SK-N-MC (cell line): ENCODE measurements at regions not wholly inside any gene's neighbourhood (a gene's known extent, or its start where the extent isn't known, plus 50 kb on each side); places are given as distances from the start of the nearest gene placed in this dataset.

Experiments
- DNase-seq: peaks from one replicate; pipeline ENCODE4 v3.0.0-alpha.2; 2011; ENCODE audit warnings: low read depth, low spot score
- H3K27ac ChIP-seq: fragments of 200-600 bp; sonication (generic); 2 replicates; pipeline ENCODE4 v1.5.1; 2016; ENCODE audit warnings: mixed run types
- H3K36me3 ChIP-seq: fragments of 200-600 bp; sonication (generic); 2 replicates; pipeline ENCODE4 v1.6.1; 2017; ENCODE audit warnings: antibody characterized with exemption, low read length, mixed read lengths; ENCODE audit not compliant: insufficient read depth
- H3K4me3 ChIP-seq: fragments of 200-600 bp; sonication (generic); 2 replicates; pipeline ENCODE4 v1.5.1; 2016
- H3K9ac ChIP-seq: fragments of 200-600 bp; sonication (generic); 2 replicates; pipeline ENCODE4 v1.8.0; 2017; ENCODE audit warnings: mixed run types, mixed read lengths; ENCODE audit not compliant: insufficient read length
- H3K9me3 ChIP-seq: fragments of 200-600 bp; sonication (generic); 2 replicates; pipeline ENCODE4 v1.6.1; 2017; ENCODE audit warnings: low read depth, mild to moderate bottlenecking, antibody characterized with exemption, low read length, moderate library complexity, mixed read lengths
- EZH2 ChIP-seq: fragments of 200-600 bp; sonication (generic); IDR thresholded peaks from one replicate; pipeline ENCODE4 v1.6.1; 2017; ENCODE audit warnings: antibody characterized with exemption
- FOXP2 ChIP-seq: optimal IDR thresholded peaks from 2 replicates; pipeline ENCODE3; 2011; ENCODE audit warnings: mild to moderate bottlenecking, moderate library complexity; ENCODE audit not compliant: insufficient read depth; ENCODE audit errors: extremely low read length, control extremely low read depth
- POLR2AphosphoS5 ChIP-seq: IDR thresholded peaks from 2 replicates; pipeline ENCODE4 v1.6.1; 2012; ENCODE audit warnings: mild to moderate bottlenecking, low read depth, low read length, borderline replicate concordance

DNA sequence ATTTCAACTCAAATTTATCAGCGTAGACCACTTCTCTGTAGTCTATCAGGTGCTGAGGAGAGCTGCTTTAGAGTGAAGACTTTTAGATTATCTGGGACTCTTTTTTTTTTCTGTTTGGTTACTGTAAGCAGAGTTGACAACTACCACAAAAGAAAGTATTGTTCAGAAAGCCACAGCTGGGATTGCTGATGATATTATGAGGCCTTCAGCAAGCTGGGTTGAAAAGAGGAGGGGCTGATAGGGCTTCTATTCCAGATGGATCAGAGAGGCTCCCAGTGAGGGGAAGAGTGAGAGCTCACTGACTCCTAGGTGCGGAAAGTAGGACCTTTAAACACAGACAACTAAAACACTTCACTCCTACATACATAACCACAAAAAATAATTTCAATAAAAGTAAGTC, 188.5 kb upstream of the FERD3L start:
- Histone ChIP-seq H3K4me3 (no peak overlapping the region), H3K9me3 (no peaks in the 10 kb centered on the region), H3K27ac (no peak overlapping the region), H3K36me3 (no peaks in the 10 kb centered on the region), H3K9ac (no peak overlapping the region)
- TF ChIP-seq EZH2 = no peak
- TF ChIP-seq FOXP2 = no peak
- TF ChIP-seq POLR2AphosphoS5 = no peak
- DNase-seq = no peak

DNA sequence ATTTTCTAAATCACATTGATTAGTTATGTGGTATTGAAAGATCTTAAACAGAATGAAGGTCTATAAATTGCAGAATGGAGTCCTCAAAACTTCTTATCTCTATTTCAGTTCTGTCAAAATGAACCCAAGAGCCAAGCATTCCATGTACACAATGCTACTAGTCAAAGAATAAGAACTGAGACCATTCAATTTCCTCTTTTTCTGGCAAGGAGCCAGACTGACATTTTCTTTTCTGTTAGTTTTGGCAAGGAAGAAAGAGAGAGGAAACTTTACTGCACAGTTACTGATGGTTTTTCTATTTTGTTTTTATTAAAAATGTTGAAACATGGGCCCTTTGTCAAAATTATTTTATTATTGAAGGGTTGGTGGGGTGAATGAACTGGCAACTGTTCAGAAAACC, 181.8 kb upstream of the FERD3L start:
- Histone ChIP-seq H3K4me3 (no peak overlapping the region), H3K9ac (no peak overlapping the region), H3K36me3 (no peaks in the 10 kb centered on the region), H3K27ac (no peak overlapping the region), H3K9me3 (no peaks in the 10 kb centered on the region)
- TF ChIP-seq POLR2AphosphoS5 (no peak), EZH2 (no peak), FOXP2 (no peak)
- DNase-seq = no peak

DNA sequence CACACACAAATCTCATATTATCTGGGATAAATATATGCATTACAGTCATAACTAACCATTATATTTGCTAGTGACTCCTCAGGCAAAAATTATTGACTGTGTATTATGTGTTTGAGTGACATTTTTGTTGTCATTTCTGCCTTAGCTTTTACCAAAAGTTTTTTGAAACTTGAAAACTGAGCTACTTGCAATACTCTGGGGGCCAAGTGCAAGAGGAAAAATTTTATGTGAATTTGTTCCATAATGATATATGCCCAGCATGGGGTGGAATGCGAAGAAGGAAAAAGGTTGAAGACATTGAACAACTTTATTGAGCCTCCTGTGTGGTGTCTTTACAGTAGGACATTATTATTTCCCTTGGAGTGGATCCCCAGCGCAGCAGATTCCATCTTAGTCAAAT, 176.8 kb upstream of the FERD3L start:
- DNase-seq = peak; percentile 57
- Histone ChIP-seq H3K36me3 (no peaks in the 10 kb centered on the region), H3K9me3 (no peaks in the 10 kb centered on the region), H3K4me3 (peak overlapping the region; percentile 46), H3K27ac (peak overlapping the region; percentile 73), H3K9ac (no peak overlapping the region)
- no peak for TF ChIP-seq POLR2AphosphoS5
- TF ChIP-seq FOXP2 = no peak
- TF ChIP-seq EZH2 = no peak

DNA sequence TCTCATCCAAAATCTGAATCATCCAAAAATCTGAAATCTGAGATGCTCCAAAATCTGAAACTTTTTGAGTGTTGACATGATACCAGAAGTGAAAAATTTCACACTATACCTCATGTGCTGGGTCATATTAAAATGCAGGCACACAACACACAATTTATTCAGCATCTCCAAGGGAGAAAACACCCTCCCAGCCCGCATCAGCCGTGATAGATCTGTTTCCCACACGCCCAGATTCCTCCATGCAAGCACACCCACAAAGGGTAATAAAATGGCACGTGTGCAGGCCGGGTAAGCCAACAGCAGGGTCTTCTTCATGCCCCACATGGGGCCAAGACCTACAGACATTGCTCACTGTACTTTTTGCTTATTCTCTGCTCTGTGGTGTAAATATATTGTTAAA, 173.1 kb upstream of the FERD3L start:
- H3K27ac ChIP-seq = no peak overlapping the region
- H3K4me3 ChIP-seq = no peak overlapping the region
- no peak overlapping the region for H3K9ac ChIP-seq
- DNase-seq = no peak
- no peaks in the 10 kb centered on the region for H3K36me3 ChIP-seq
- no peak for TF ChIP-seq EZH2
- no peak for TF ChIP-seq POLR2AphosphoS5
- no peak for TF ChIP-seq FOXP2
- no peaks in the 10 kb centered on the region for H3K9me3 ChIP-seq

DNA sequence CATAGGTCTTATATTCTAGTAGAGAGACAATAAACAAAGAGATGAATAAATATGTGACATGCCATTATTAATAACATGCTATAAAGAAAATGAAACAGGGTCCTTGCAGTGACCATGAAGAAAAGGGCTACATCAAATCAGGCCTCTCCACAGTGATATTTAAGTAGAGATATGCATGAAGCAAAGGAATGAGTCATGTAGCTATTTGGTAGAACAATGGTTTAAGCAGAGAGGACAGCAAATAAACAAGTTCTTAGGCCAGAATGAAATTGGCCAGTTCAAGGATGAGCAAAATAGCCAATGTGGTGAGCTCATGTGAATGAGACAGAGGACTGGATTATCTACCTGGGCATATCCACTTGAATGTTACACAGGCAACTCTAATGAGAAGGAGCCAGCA, 172.2 kb upstream of the FERD3L start:
- no peak overlapping the region for H3K4me3 ChIP-seq
- no peak for DNase-seq
- H3K36me3 ChIP-seq = no peaks in the 10 kb centered on the region
- H3K9ac ChIP-seq = no peak overlapping the region
- no peak for TF ChIP-seq EZH2
- no peak for TF ChIP-seq FOXP2
- no peak for TF ChIP-seq POLR2AphosphoS5
- no peak overlapping the region for H3K27ac ChIP-seq
- H3K9me3 ChIP-seq = no peaks in the 10 kb centered on the region

DNA sequence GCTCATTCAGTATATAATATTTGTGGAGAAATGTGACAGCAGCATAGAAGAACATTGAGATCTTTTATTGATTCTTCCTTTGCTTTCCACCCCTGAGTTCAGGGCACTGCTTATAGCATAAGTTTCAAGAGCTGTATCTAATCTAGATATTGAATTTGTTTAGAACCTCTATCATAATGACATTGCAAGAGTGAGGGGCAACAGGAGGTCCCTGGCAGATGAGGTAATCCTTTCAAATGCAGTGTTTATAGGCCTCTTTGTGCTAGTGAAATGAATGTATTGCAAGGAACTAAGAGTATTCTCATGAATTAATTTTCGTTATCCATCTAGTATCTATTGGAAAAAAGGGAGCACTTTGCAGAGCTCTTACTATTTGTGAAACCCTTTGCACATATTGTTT, 167.2 kb upstream of the FERD3L start:
- H3K9ac ChIP-seq = no peak overlapping the region
- TF ChIP-seq EZH2 = no peak
- no peak for TF ChIP-seq FOXP2
- no peak for TF ChIP-seq POLR2AphosphoS5
- no peak overlapping the region for H3K4me3 ChIP-seq
- DNase-seq = no peak
- H3K27ac ChIP-seq = no peak overlapping the region
- H3K9me3 ChIP-seq = no peaks in the 10 kb centered on the region
- H3K36me3 ChIP-seq = no peaks in the 10 kb centered on the region

DNA sequence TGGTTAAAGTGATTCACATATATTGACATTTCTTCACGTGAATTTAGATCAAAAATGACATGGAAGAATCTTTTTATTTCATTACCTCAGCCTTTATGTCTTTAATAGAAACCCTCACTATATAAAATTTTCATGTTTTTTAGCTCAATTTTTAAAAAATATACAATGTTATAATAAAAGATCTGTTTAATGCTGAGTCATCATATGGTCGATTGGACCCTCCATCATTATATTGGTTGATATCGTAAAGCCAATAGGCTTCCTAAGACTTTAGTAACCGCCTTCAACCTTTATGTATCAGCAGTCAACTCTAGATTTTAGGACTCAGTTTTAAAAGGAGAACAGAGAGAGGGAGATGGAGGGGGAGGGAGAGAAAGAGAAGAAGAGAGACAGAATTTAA, 162.3 kb upstream of the FERD3L start:
- DNase-seq = no peak
- TF ChIP-seq EZH2 (no peak), POLR2AphosphoS5 (no peak), FOXP2 (no peak)
- Histone ChIP-seq H3K36me3 (no peaks in the 10 kb centered on the region), H3K9ac (no peak overlapping the region), H3K9me3 (no peaks in the 10 kb centered on the region), H3K27ac (no peak overlapping the region), H3K4me3 (no peak overlapping the region)

DNA sequence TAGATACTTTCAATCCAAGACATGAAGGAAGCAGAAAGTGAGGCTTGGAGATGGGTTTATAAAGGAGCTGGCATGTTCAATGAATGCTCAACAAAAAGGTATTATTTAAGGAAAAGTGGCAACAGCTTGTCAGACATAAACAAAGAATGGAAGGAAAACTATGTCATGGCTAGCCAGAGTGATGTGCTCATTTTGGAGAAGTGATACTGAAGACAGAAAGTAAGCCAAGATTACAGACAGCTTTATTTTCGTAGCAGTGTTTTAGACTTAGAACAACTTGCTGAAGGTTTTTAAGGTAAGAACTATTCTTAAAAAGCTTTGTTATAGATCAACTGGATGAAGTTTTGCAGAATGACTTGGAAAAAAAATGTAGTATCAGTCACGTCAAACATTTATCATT, 160.5 kb upstream of the FERD3L start:
- Histone ChIP-seq H3K27ac (no peak overlapping the region), H3K9ac (no peak overlapping the region), H3K9me3 (no peaks in the 10 kb centered on the region), H3K4me3 (no peak overlapping the region), H3K36me3 (no peaks in the 10 kb centered on the region)
- TF ChIP-seq POLR2AphosphoS5 (no peak), EZH2 (no peak), FOXP2 (no peak)
- DNase-seq = no peak

DNA sequence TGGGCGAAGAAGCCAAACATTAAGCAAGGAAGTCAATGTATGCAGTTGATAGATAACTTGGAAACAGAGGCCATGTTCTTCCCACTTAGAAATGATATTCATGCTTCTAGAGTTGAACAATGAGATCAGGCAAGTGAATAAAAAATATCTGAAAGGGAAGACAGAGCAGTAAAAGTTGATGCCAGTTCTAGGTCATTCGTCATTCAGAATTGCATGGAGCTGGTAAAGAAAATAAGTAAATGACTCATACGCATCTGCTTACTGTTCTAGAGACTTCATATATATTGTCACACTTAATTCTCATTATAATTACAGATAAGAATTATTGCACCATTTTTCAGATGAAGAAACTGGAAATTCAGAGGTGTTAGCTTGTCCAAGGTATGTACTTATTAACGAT, 158.9 kb upstream of the FERD3L start:
- no peaks in the 10 kb centered on the region for H3K36me3 ChIP-seq
- no peak for DNase-seq
- H3K9me3 ChIP-seq = no peaks in the 10 kb centered on the region
- H3K4me3 ChIP-seq = no peak overlapping the region
- TF ChIP-seq POLR2AphosphoS5 (no peak), FOXP2 (no peak), EZH2 (no peak)
- no peak overlapping the region for H3K9ac ChIP-seq
- H3K27ac ChIP-seq = no peak overlapping the region

DNA sequence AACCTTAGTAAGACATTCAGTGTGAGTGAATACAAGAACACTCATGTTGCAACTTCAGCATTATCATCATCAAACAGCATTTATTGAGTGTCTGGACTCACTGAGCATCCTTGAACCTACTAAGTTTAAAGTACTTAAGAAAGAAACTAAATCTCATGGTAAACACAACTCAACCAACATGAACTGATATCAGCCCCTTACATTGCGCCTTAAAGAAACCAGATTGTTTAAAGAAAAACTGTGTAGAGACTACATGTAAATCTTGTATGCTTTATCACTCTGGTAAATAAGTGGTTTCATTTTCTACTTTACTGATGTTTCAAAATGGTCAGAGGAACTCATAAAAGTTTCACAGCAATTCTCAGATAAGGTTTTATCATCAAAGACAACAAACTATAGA, 157.5 kb upstream of the FERD3L start:
- no peak for DNase-seq
- Histone ChIP-seq H3K27ac (no peak overlapping the region), H3K9me3 (no peaks in the 10 kb centered on the region), H3K9ac (no peak overlapping the region), H3K36me3 (no peaks in the 10 kb centered on the region), H3K4me3 (no peak overlapping the region)
- TF ChIP-seq FOXP2 (no peak), POLR2AphosphoS5 (no peak), EZH2 (no peak)

DNA sequence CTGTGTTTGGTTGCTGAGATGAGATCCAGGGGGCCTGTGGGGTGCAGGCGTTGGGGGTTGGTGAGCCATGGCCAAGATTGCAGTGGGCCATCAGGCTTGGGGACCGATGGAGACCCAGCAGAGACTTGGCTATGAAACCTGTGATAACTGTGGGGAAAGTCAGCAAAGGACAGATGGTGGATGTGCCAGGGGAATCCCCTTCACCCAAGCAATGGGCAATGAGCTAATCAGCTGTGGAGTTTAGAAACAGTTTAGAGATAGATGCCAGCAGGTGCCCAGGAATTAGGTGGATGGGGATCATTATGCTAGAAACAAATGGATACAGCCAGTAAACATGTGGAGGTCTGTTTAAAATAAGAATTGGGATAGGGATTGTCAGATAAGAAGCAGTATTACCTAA, 151.4 kb upstream of the FERD3L start:
- Histone ChIP-seq H3K27ac (no peak overlapping the region), H3K36me3 (no peaks in the 10 kb centered on the region), H3K9ac (no peak overlapping the region), H3K9me3 (no peaks in the 10 kb centered on the region), H3K4me3 (no peak overlapping the region)
- TF ChIP-seq POLR2AphosphoS5 = no peak
- TF ChIP-seq EZH2 = no peak
- no peak for TF ChIP-seq FOXP2
- no peak for DNase-seq
